CD8-positive, alpha-beta memory T cell (primary cell): ENCODE measurements at regions not wholly inside any gene's neighbourhood (a gene's known extent, or its start where the extent isn't known, plus 50 kb on each side); places are given as distances from the start of the nearest gene placed in this dataset.

Source experiments
- CTCF ChIA-PET: fragments of 350-600 bp; sonication (Branson Sonifier 250); formaldehyde crosslinking; loops from one replicate; lab custom pipeline; 2021; ENCODE audit warnings: antibody characterized with exemption; lab: Charles Lee
- POLR2A ChIA-PET: fragments of 350-600 bp; sonication (Branson Sonifier 250); formaldehyde crosslinking; loops from one replicate; lab custom pipeline; 2021; ENCODE audit warnings: antibody characterized with exemption; lab: Charles Lee
- DNase-seq, 5 donors: peaks; one replicate each; pipeline versions ENCODE4 v3.0.0 to v3.0.0-alpha.2; 2020 to 2022; ENCODE audit warnings: mixed read lengths in 1 of 5
- H3K27ac ChIP-seq: one replicate; pipeline ENCODE4 v1.7.0; 2013; ENCODE audit warnings: low read depth, mild to moderate bottlenecking, low read length, moderate library complexity
- H3K27me3 ChIP-seq: 2 replicates; pipeline ENCODE4 v1.7.0; 2013; ENCODE audit warnings: low read length, mild to moderate bottlenecking; ENCODE audit not compliant: insufficient read depth, poor library complexity, severe bottlenecking
- H3K36me3 ChIP-seq: 2 replicates; pipeline ENCODE4 v1.7.0; 2013; ENCODE audit warnings: mild to moderate bottlenecking, low read length, moderate library complexity; ENCODE audit not compliant: insufficient read depth
- H3K4me1 ChIP-seq: 2 replicates; pipeline ENCODE4 v1.7.0; 2013; ENCODE audit warnings: mild to moderate bottlenecking, low read length, moderate library complexity; ENCODE audit not compliant: insufficient read depth
- H3K4me3 ChIP-seq: 2 replicates; pipeline ENCODE4 v1.7.0; 2013; ENCODE audit warnings: mild to moderate bottlenecking, low read length
- H3K9me3 ChIP-seq: 2 replicates; pipeline ENCODE4 v1.7.0; 2013; ENCODE audit warnings: mild to moderate bottlenecking, low read length
- H3K27ac Mint-ChIP-seq, 8 donors: one replicate each; pipeline ENCODE4 v1.8.0; 2020 to 2021; ENCODE audit warnings: mixed read lengths in 8 of 8, mild to moderate bottlenecking in 6 of 8, inconsistent platforms in 3 of 8, moderate library complexity in 3 of 8
- H3K27me3 Mint-ChIP-seq, 2 donors: one replicate each; pipeline ENCODE4 v1.8.0; 2020 to 2021; ENCODE audit warnings: mixed read lengths in 2 of 2, mild to moderate bottlenecking in 1 of 2, moderate library complexity in 1 of 2
- H3K36me3 Mint-ChIP-seq, 3 donors: one replicate each; pipeline ENCODE4 v1.8.0; 2020 to 2021; ENCODE audit warnings: mixed read lengths in 3 of 3, inconsistent platforms in 1 of 3, mild to moderate bottlenecking in 1 of 3
- H3K4me1 Mint-ChIP-seq, 3 donors: one replicate each; pipeline ENCODE4 v1.8.0; 2020 to 2021; ENCODE audit warnings: mixed read lengths in 3 of 3, inconsistent platforms in 1 of 3, mild to moderate bottlenecking in 1 of 3
- H3K4me3 Mint-ChIP-seq, 7 donors: one replicate each; pipeline ENCODE4 v1.8.0; 2020 to 2021; ENCODE audit warnings: mixed read lengths in 7 of 7, mild to moderate bottlenecking in 6 of 7, moderate library complexity in 4 of 7, inconsistent platforms in 2 of 7
- H3K9me3 Mint-ChIP-seq, 5 donors: one replicate each; pipeline ENCODE4 v1.8.0; 2020 to 2022; ENCODE audit warnings: mixed read lengths in 5 of 5, mild to moderate bottlenecking in 3 of 5, moderate library complexity in 2 of 5, inconsistent platforms in 1 of 5

GRCh38 chr2:198494931-198495330 lies 690.5 kb downstream of the PLCL1 start:
- Mint-ChIP-seq H3K9me3 (no peaks in the 10 kb centered on the region), H3K4me1 (no peaks in the 10 kb centered on the region), H3K4me3 (no peak overlapping the region), H3K27me3 (no peaks in the 10 kb centered on the region), H3K36me3 (no peaks in the 10 kb centered on the region), H3K27ac (no peak overlapping the region)
- H3K9me3 ChIP-seq: no peaks in the 10 kb centered on the region
- H3K36me3 ChIP-seq: no peaks in the 10 kb centered on the region
- H3K27ac ChIP-seq: no peak overlapping the region
- no peaks in the 10 kb centered on the region for H3K27me3 ChIP-seq
- ChIA-PET POLR2A (no interaction called here), CTCF (no interaction called here)
- H3K4me3 ChIP-seq: no peak overlapping the region
- H3K4me1 ChIP-seq: no peaks in the 10 kb centered on the region
- DNase-seq: no peak

GRCh38 chr2:198490748-198491147 lies 686.4 kb downstream of the PLCL1 start:
- no peaks in the 10 kb centered on the region for H3K4me1 ChIP-seq
- no peak for DNase-seq
- no peaks in the 10 kb centered on the region for H3K27me3 ChIP-seq
- Mint-ChIP-seq H3K27me3 (no peaks in the 10 kb centered on the region), H3K27ac (no peak overlapping the region), H3K36me3 (no peaks in the 10 kb centered on the region), H3K4me1 (no peaks in the 10 kb centered on the region), H3K9me3 (peaks cover 0 to 3% (median 0%) of the 10 kb centered on the region in 5 donors), H3K4me3 (no peak overlapping the region)
- no peaks in the 10 kb centered on the region for H3K9me3 ChIP-seq
- H3K27ac ChIP-seq: no peak overlapping the region
- H3K4me3 ChIP-seq: no peak overlapping the region
- H3K36me3 ChIP-seq: no peaks in the 10 kb centered on the region
- ChIA-PET CTCF (no interaction called here), POLR2A (no interaction called here)

GRCh38 chr2:198488964-198489363 lies 684.6 kb downstream of the PLCL1 start:
- POLR2A ChIA-PET: no interaction called here
- no peaks in the 10 kb centered on the region for H3K36me3 Mint-ChIP-seq
- DNase-seq: no peak
- Histone ChIP-seq H3K27me3 (no peaks in the 10 kb centered on the region), H3K36me3 (no peaks in the 10 kb centered on the region), H3K27ac (no peak overlapping the region), H3K4me1 (no peaks in the 10 kb centered on the region), H3K4me3 (no peak overlapping the region), H3K9me3 (no peaks in the 10 kb centered on the region)
- H3K4me1 Mint-ChIP-seq: no peaks in the 10 kb centered on the region
- H3K9me3 Mint-ChIP-seq: peaks cover 0 to 3% (median 0%) of the 10 kb centered on the region in 5 donors
- no peak overlapping the region for H3K27ac Mint-ChIP-seq
- CTCF ChIA-PET: no interaction called here
- H3K27me3 Mint-ChIP-seq: no peaks in the 10 kb centered on the region
- H3K4me3 Mint-ChIP-seq: no peak overlapping the region

- H3K27me3 ChIP-seq: no peaks in the 10 kb centered on the region
- no peaks in the 10 kb centered on the region for H3K9me3 ChIP-seq
- no peaks in the 10 kb centered on the region for H3K4me1 ChIP-seq
- peaks cover 0 to 3% (median 0%) of the 10 kb centered on the region in 5 donors for H3K9me3 Mint-ChIP-seq
- no peak overlapping the region for H3K27ac ChIP-seq
- ChIA-PET POLR2A (no interaction called here), CTCF (no interaction called here)
- H3K36me3 ChIP-seq: no peaks in the 10 kb centered on the region
- H3K27me3 Mint-ChIP-seq: no peaks in the 10 kb centered on the region
- H3K4me1 Mint-ChIP-seq: no peaks in the 10 kb centered on the region
- H3K4me3 ChIP-seq: no peak overlapping the region
- no peak overlapping the region for H3K27ac Mint-ChIP-seq
- no peak for DNase-seq
- no peak overlapping the region for H3K4me3 Mint-ChIP-seq
- no peaks in the 10 kb centered on the region for H3K36me3 Mint-ChIP-seq
Measured at GRCh38 chr2:198483051-198483450, 678.7 kb downstream of the PLCL1 start.

- Mint-ChIP-seq H3K4me1 (no peaks in the 10 kb centered on the region), H3K27ac (no peak overlapping the region), H3K27me3 (no peaks in the 10 kb centered on the region), H3K9me3 (peaks cover 0 to 3% (median 0%) of the 10 kb centered on the region in 5 donors), H3K36me3 (no peaks in the 10 kb centered on the region), H3K4me3 (no peak overlapping the region)
- no peaks in the 10 kb centered on the region for H3K4me1 ChIP-seq
- no peaks in the 10 kb centered on the region for H3K27me3 ChIP-seq
- no peak overlapping the region for H3K4me3 ChIP-seq
- POLR2A ChIA-PET: no interaction called here
- H3K9me3 ChIP-seq: no peaks in the 10 kb centered on the region
- H3K27ac ChIP-seq: no peak overlapping the region
- DNase-seq: no peak
- CTCF ChIA-PET: no interaction called here
- no peaks in the 10 kb centered on the region for H3K36me3 ChIP-seq
Measured at GRCh38 chr2:198479065-198479464, 674.7 kb downstream of the PLCL1 start.

GRCh38 chr2:198478361-198478760 lies 674.0 kb downstream of the PLCL1 start:
- Histone ChIP-seq H3K27me3 (no peaks in the 10 kb centered on the region), H3K4me3 (no peak overlapping the region), H3K27ac (no peak overlapping the region), H3K9me3 (no peaks in the 10 kb centered on the region), H3K36me3 (no peaks in the 10 kb centered on the region), H3K4me1 (no peaks in the 10 kb centered on the region)
- Mint-ChIP-seq H3K9me3 (peaks cover 0 to 3% (median 0%) of the 10 kb centered on the region in 5 donors), H3K4me1 (no peaks in the 10 kb centered on the region), H3K4me3 (no peak overlapping the region), H3K27me3 (no peaks in the 10 kb centered on the region), H3K36me3 (no peaks in the 10 kb centered on the region), H3K27ac (no peak overlapping the region)
- CTCF ChIA-PET: no interaction called here
- no peak for DNase-seq
- POLR2A ChIA-PET: no interaction called here

GRCh38 chr2:198476007-198476406 lies 671.6 kb downstream of the PLCL1 start:
- DNase-seq: no peak
- Histone ChIP-seq H3K27ac (no peak overlapping the region), H3K4me3 (no peak overlapping the region), H3K9me3 (no peaks in the 10 kb centered on the region), H3K36me3 (no peaks in the 10 kb centered on the region), H3K27me3 (no peaks in the 10 kb centered on the region), H3K4me1 (no peaks in the 10 kb centered on the region)
- no peaks in the 10 kb centered on the region for H3K4me1 Mint-ChIP-seq
- H3K9me3 Mint-ChIP-seq: peaks cover 0 to 3% (median 0%) of the 10 kb centered on the region in 5 donors
- H3K27me3 Mint-ChIP-seq: no peaks in the 10 kb centered on the region
- CTCF ChIA-PET: interaction anchor here (0.8 kb wide), 1 partner anchor 13 kb away, joined by 3 read pairs; no protein-coding TSS in a partner anchor
- no peak overlapping the region for H3K4me3 Mint-ChIP-seq
- peak overlapping the region in 1 of 8 donors; percentile 18 for H3K27ac Mint-ChIP-seq
- no peaks in the 10 kb centered on the region for H3K36me3 Mint-ChIP-seq
- POLR2A ChIA-PET: no interaction called here

- Mint-ChIP-seq H3K4me3 (no peak overlapping the region), H3K4me1 (no peaks in the 10 kb centered on the region), H3K9me3 (peaks cover 0 to 9% (median 0%) of the 10 kb centered on the region in 5 donors), H3K27ac (no peak overlapping the region), H3K36me3 (no peaks in the 10 kb centered on the region), H3K27me3 (no peaks in the 10 kb centered on the region)
- Histone ChIP-seq H3K27ac (no peak overlapping the region), H3K4me1 (no peaks in the 10 kb centered on the region), H3K4me3 (no peak overlapping the region), H3K27me3 (no peaks in the 10 kb centered on the region), H3K9me3 (no peaks in the 10 kb centered on the region), H3K36me3 (no peaks in the 10 kb centered on the region)
- ChIA-PET POLR2A (no interaction called here), CTCF (no interaction called here)
- no peak for DNase-seq
Measured at GRCh38 chr2:198471291-198471690, 666.9 kb downstream of the PLCL1 start.

GRCh38 chr2:198468136-198468535 lies 663.7 kb downstream of the PLCL1 start:
- ChIA-PET POLR2A (no interaction called here), CTCF (no interaction called here)
- H3K9me3 ChIP-seq: no peaks in the 10 kb centered on the region
- no peak overlapping the region for H3K27ac ChIP-seq
- Mint-ChIP-seq H3K4me3 (no peak overlapping the region), H3K9me3 (peaks cover 0 to 9% (median 0%) of the 10 kb centered on the region in 5 donors), H3K27me3 (no peaks in the 10 kb centered on the region), H3K4me1 (no peaks in the 10 kb centered on the region), H3K27ac (no peak overlapping the region), H3K36me3 (no peaks in the 10 kb centered on the region)
- H3K4me1 ChIP-seq: no peaks in the 10 kb centered on the region
- no peaks in the 10 kb centered on the region for H3K36me3 ChIP-seq
- no peaks in the 10 kb centered on the region for H3K27me3 ChIP-seq
- H3K4me3 ChIP-seq: no peak overlapping the region
- no peak for DNase-seq
